HepG2 (cell line): ENCODE measurements at regions not wholly inside any gene's neighbourhood (a gene's known extent, or its start where the extent isn't known, plus 50 kb on each side); places are given as distances from the start of the nearest gene placed in this dataset.

Source experiments
- ATAC-seq: fragments of 200-7000 bp; cut with Tn5 transposase; 3 replicates; pipeline ENCODE4 v1.9.1; 2020; ENCODE audit warnings: mild to moderate bottlenecking, moderate library complexity
- BruUV-seq: library from RNA; stranded (reverse); fragments of 400-500 nt; replicated peaks from 2 replicates; lab custom pipeline; 2021; lab: Mats Ljungman, UMichigan
- CTCF ChIA-PET: fragments of 300-600 bp; formaldehyde crosslinking; extraction: SDS; loops from one replicate; lab custom pipeline; 2021; ENCODE audit warnings: low total read pairs, inconsistent platforms, low intra/inter-chr PET ratio; lab: Yijun Ruan, JAX
- POLR2A ChIA-PET: fragments of 350-600 bp; sonication (Branson Sonifier 250); formaldehyde crosslinking; loops from one replicate; lab custom pipeline; 2020; ENCODE audit warnings: antibody characterized with exemption, inconsistent platforms; lab: Yijun Ruan, JAX
- DNase-seq: peaks from one replicate; pipeline ENCODE4 v3.0.0-alpha.2; 2015; ENCODE audit warnings: low spot score
- FAIRE-seq: peaks from 3 replicates; lab custom pipeline; 2011; peaks lifted over from hg19 to GRCh38; lab: Jason Lieb, UNC
- H2AFZ ChIP-seq: one replicate; pipeline ENCODE4 v1.6.1; 2011; ENCODE audit warnings: low read length, inconsistent platforms
- H3K27ac ChIP-seq: fragments of 300-600 bp; 3 replicates; pipeline ENCODE4 v1.8.0; 2011; ENCODE audit warnings: mixed run types, mild to moderate bottlenecking, mixed read lengths, low read length, inconsistent platforms; ENCODE audit not compliant: insufficient read depth; ENCODE audit errors: extremely low read length
- H3K27me3 ChIP-seq, 2 experiments: fragments of 200-600 bp in 1 of 2; 2 replicates in 1 of 2; 3 replicates in 1 of 2; pipeline versions ENCODE4 v1.6.0 to v1.8.0; 2011; ENCODE audit warnings: low read length in 2 of 2, mild to moderate bottlenecking in 2 of 2, moderate library complexity in 2 of 2, inconsistent platforms in 1 of 2; ENCODE audit not compliant: insufficient read depth in 2 of 2, control insufficient read depth in 1 of 2
- H3K36me3 ChIP-seq, 2 experiments: fragments of 200-600 bp in 1 of 2; replicated peaks in 1 of 2; 2 replicates in 1 of 2; 3 replicates in 1 of 2; pipeline versions ENCODE4 v1.5.1 to v1.8.0; 2011; ENCODE audit warnings: low read length in 2 of 2, inconsistent platforms in 1 of 2; ENCODE audit not compliant: insufficient read depth in 2 of 2, control insufficient read depth in 1 of 2
- H3K4me1 ChIP-seq: 2 replicates; pipeline ENCODE4 v1.5.1; 2012; ENCODE audit warnings: low read length, inconsistent platforms; ENCODE audit not compliant: insufficient read depth
- H3K4me2 ChIP-seq: 2 replicates; pipeline ENCODE4 v1.6.0; 2011; ENCODE audit warnings: low read depth, low read length, inconsistent platforms
- H3K4me3 ChIP-seq, 3 experiments: fragments of 200-600 bp in 1 of 3; sonication (generic), shearing (Covaris generic) in 1 of 3; replicated peaks in 1 of 3; 2 replicates each; pipeline ENCODE4 v1.5.1; 2011 to 2016; ENCODE audit warnings: low read length in 3 of 3, inconsistent platforms in 2 of 3, low read depth in 2 of 3, mild to moderate bottlenecking in 2 of 3, control low read depth in 1 of 3, mixed read lengths in 1 of 3; ENCODE audit not compliant: insufficient read depth in 1 of 3
- H3K79me2 ChIP-seq: one replicate; pipeline ENCODE4 v1.6.1; 2011; ENCODE audit warnings: low read length, inconsistent platforms; ENCODE audit not compliant: insufficient read depth
- H3K9ac ChIP-seq: 2 replicates; pipeline ENCODE4 v1.6.0; 2011; ENCODE audit warnings: mild to moderate bottlenecking, low read depth, low read length, inconsistent platforms; ENCODE audit not compliant: insufficient read depth
- H3K9me3 ChIP-seq: 2 replicates; pipeline ENCODE4 v1.5.1; 2012; ENCODE audit warnings: mild to moderate bottlenecking, low read length
- H4K20me1 ChIP-seq: 2 replicates; pipeline ENCODE4 v1.6.0; 2011; ENCODE audit warnings: inconsistent platforms, mild to moderate bottlenecking, low read length, moderate library complexity; ENCODE audit not compliant: insufficient read depth
- ARID4A ChIP-seq: sonication (generic); formaldehyde crosslinking; IDR thresholded peaks from 2 replicates; pipeline ENCODE4 v1.5.0; 2020; ENCODE audit warnings: mild to moderate bottlenecking, missing genetic modification reagents, borderline replicate concordance
- EP300 ChIP-seq, 3 experiments: sonication (generic) in 1 of 3; formaldehyde crosslinking in 1 of 3; IDR thresholded peaks; 2 replicates each; pipeline versions ENCODE4 v1.5.1 to v1.6.1; 2011 to 2020; ENCODE audit warnings: low read depth in 2 of 3, low read length in 2 of 3, borderline replicate concordance in 1 of 3, improper control_type of control experiment in 1 of 3, mild to moderate bottlenecking in 1 of 3, missing genetic modification reagents in 1 of 3, moderate library complexity in 1 of 3
- HDAC2 ChIP-seq: sonication (generic); formaldehyde crosslinking; IDR thresholded peaks from 2 replicates; pipeline ENCODE4 v1.4.0; 2020; ENCODE audit warnings: missing genetic modification reagents
- HMGA1 ChIP-seq: sonication (generic); formaldehyde crosslinking; conservative IDR thresholded peaks from 2 replicates; pipeline ENCODE4 v1.4.0; 2020; ENCODE audit warnings: missing genetic modification reagents
- KAT2B ChIP-seq: fragments of 150-350 bp; IDR thresholded peaks from 2 replicates; pipeline ENCODE4 v1.6.1; 2014; ENCODE audit warnings: low read depth, low read length, borderline replicate concordance
- MLLT10 ChIP-seq: sonication (generic); formaldehyde crosslinking; IDR thresholded peaks from 2 replicates; pipeline ENCODE4 v1.4.0; 2020; ENCODE audit warnings: missing genetic modification reagents
- NFATC3 ChIP-seq: sonication (generic); formaldehyde crosslinking; IDR thresholded peaks from 2 replicates; pipeline ENCODE4 v1.5.1; 2020; ENCODE audit warnings: mild to moderate bottlenecking, missing genetic modification reagents
- RELA ChIP-seq: sonication (generic); formaldehyde crosslinking; IDR thresholded peaks from 2 replicates; pipeline ENCODE4 v1.4.0; 2020; ENCODE audit warnings: missing genetic modification reagents
- RXRB ChIP-seq: IDR thresholded peaks from 2 replicates; pipeline ENCODE4 v1.6.1; 2016; ENCODE audit warnings: borderline replicate concordance, missing genetic modification reagents, missing compliant biosample characterization
- SOX13 ChIP-seq, 3 experiments: fragments of 450-650 bp in 1 of 3; sonication (generic) in 1 of 3; formaldehyde crosslinking in 1 of 3; IDR thresholded peaks in 2 of 3; conservative IDR thresholded peaks in 1 of 3; 2 replicates each; pipeline versions ENCODE4 v1.5.0 to v1.6.1; 2016 to 2020; ENCODE audit warnings: antibody characterized with exemption in 1 of 3, mild to moderate bottlenecking in 1 of 3, missing compliant biosample characterization in 1 of 3, missing genetic modification reagents in 1 of 3, moderate library complexity in 1 of 3
- U2AF2 ChIP-seq: fragments of 200-400 bp; formaldehyde crosslinking; IDR thresholded peaks from 2 replicates; pipeline ENCODE4 v1.6.1; 2017; ENCODE audit warnings: low read depth, mild to moderate bottlenecking, low read length
- ZBTB34 ChIP-seq: sonication (generic); formaldehyde crosslinking; IDR thresholded peaks from 2 replicates; pipeline ENCODE4 v1.8.0; 2022; ENCODE audit warnings: mild to moderate bottlenecking, missing genetic modification reagents
- ZFX ChIP-seq: sonication (generic); formaldehyde crosslinking; IDR thresholded peaks from 2 replicates; pipeline ENCODE4 v1.4.0; 2020; ENCODE audit warnings: mild to moderate bottlenecking, low read depth, missing genetic modification reagents, moderate library complexity
- ZNF615 ChIP-seq: sonication (generic); formaldehyde crosslinking; IDR thresholded peaks from 2 replicates; pipeline ENCODE4 v1.5.0; 2020; ENCODE audit warnings: mild to moderate bottlenecking, missing genetic modification reagents, borderline replicate concordance
- WGBS: methylation state at CpG from one replicate; pipeline ENCODE4 v1.1.6; 2017; ENCODE audit warnings: low lambda C conversion rate; 5-methylcytosine and 5-hydroxymethylcytosine counted together
- in situ Hi-C: cut with HindIII; loops from 2 replicates; pipeline ENCODE4 v1.10.0; 2017; ENCODE audit warnings: low pct_unique_long_range_greater_than_20kb; ENCODE audit not compliant: extremely low pct_ligation_motif_present
- intact Hi-C: fragments of 100-400 bp; cut with micrococcal nuclease; formaldehyde crosslinking; loops from one replicate; pipeline ENCODE4 v1.10.0; 2022; ENCODE audit not compliant: unreplicated experiment
- TF ChIP-seq, protein P1 (sequence below): sonication (generic); formaldehyde crosslinking; IDR thresholded peaks from 2 replicates; pipeline ENCODE4 v1.5.1; 2020; ENCODE audit warnings: missing genetic modification reagents, mild to moderate bottlenecking, borderline replicate concordance
- TF ChIP-seq, protein P2 (sequence below): sonication (generic); formaldehyde crosslinking; IDR thresholded peaks from 2 replicates; pipeline ENCODE4 v1.9.0; 2021; ENCODE audit warnings: missing genetic modification reagents, mild to moderate bottlenecking, borderline replicate concordance

- Histone ChIP-seq H3K79me2 (no peaks in the 10 kb centered on the region), H3K9ac (no peak overlapping the region), H2AFZ (no peak overlapping the region), H3K4me1 (no peaks in the 10 kb centered on the region), H3K27me3 (no peaks in the 10 kb centered on the region; a peak in 1 of 5 replicates), H3K4me3 (no peak overlapping the region), H3K9me3 (peaks cover 75% of the 10 kb centered on the region)
- BruUV-seq = no TSS peak
- 0% methylated on average over 1 of the region's 1 CpG for WGBS
- in situ Hi-C loops (no loop called here), intact Hi-C loops (no loop called here)
- no peak for DNase-seq
- no peak for TF ChIP-seq ZBTB34 (CRISPR knock-in tag)
- no peak for TF ChIP-seq ARID4A (CRISPR knock-in tag)
- no peak for TF ChIP-seq NFATC3 (CRISPR knock-in tag)
- TF ChIP-seq U2AF2 = no peak
- TF ChIP-seq, protein P1, sequence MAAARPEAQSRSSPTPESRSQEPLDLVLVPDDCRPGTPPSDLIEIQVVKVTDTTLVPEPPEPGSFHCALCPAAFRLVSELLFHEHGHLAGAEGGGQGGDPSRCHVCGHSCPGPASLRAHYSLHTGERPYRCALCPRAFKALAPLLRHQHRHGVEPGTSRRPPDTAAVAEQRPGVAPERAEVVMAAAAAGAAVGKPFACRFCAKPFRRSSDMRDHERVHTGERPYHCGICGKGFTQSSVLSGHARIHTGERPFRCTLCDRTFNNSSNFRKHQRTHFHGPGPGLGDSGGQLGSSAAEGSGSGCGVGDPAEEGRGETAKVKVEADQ (CRISPR knock-in tag) = no peak
- TF ChIP-seq EP300 (IDR thresholded peaks at IDR 0.05; ENCODE audit: low read depth in 2 of 2, low read length in 2 of 2) = no peak
- TF ChIP-seq EP300 (CRISPR knock-in tag; IDR thresholded peaks at IDR 0.05; ENCODE audit: borderline replicate concordance) = no peak
- TF ChIP-seq, protein P2, sequence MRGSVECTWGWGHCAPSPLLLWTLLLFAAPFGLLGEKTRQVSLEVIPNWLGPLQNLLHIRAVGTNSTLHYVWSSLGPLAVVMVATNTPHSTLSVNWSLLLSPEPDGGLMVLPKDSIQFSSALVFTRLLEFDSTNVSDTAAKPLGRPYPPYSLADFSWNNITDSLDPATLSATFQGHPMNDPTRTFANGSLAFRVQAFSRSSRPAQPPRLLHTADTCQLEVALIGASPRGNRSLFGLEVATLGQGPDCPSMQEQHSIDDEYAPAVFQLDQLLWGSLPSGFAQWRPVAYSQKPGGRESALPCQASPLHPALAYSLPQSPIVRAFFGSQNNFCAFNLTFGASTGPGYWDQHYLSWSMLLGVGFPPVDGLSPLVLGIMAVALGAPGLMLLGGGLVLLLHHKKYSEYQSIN = no peak
- TF ChIP-seq RELA (CRISPR knock-in tag) = no peak
- no peak for TF ChIP-seq ZNF615 (CRISPR knock-in tag)
- no peak for TF ChIP-seq ZFX (CRISPR knock-in tag)
- TF ChIP-seq SOX13 (IDR thresholded peaks at IDR 0.05) = no peak
- TF ChIP-seq SOX13 (CRISPR knock-in tag; conservative IDR thresholded peaks at IDR 0.05 in 1 of 2, IDR thresholded peaks at IDR 0.05 in 1 of 2) = no peak
- TF ChIP-seq KAT2B = no peak
- TF ChIP-seq HMGA1 (CRISPR knock-in tag) = no peak
- TF ChIP-seq MLLT10 (CRISPR knock-in tag) = no peak
- no peak for TF ChIP-seq HDAC2 (CRISPR knock-in tag)
- no peak for TF ChIP-seq RXRB (CRISPR knock-in tag)
- TF ChIP-seq, all 625 proteins: peak for 0
- H3K4me2 ChIP-seq = no peak overlapping the region
- no peak for FAIRE-seq
- H3K36me3 ChIP-seq = no peaks in the 10 kb centered on the region
- no peak for ATAC-seq
- ChIA-PET POLR2A (no interaction called here), CTCF (no interaction called here)
- no peaks in the 10 kb centered on the region for H4K20me1 ChIP-seq
- no peak overlapping the region for H3K27ac ChIP-seq
Observed at GRCh38 chr3:1664266-1664665, 434.4 kb upstream of the CNTN4 start.
